ENCODE measurements at regions not wholly inside any gene's neighbourhood (a gene's known extent, or its start where the extent isn't known, plus 50 kb on each side); places are given as distances from the start of the nearest gene placed in this dataset.

GRCh38 chr12:77481687-77482086 lies 349.0 kb upstream of the NAV3 start:
- TF ChIP-seq CTCF (conservative IDR thresholded peaks at IDR 0.05; ENCODE audit: control insufficient read depth, insufficient read depth, low read depth, low read length): no peak
- peak; percentile 10 for DNase-seq (ENCODE audit: low read depth)
- no peak overlapping the region for H3K4me3 ChIP-seq (ENCODE audit: control insufficient read depth, low read depth, low read length)

GRCh38 chr12:77477907-77478533 lies 352.7 kb upstream of the NAV3 start:
- TF ChIP-seq CTCF (conservative IDR thresholded peaks at IDR 0.05; ENCODE audit: control insufficient read depth, insufficient read depth, low read depth, low read length): no peak
- DNase-seq (ENCODE audit: low read depth): no peak
- no peak overlapping the region for H3K4me3 ChIP-seq (ENCODE audit: control insufficient read depth, low read depth, low read length)

- no peak for TF ChIP-seq CTCF (conservative IDR thresholded peaks at IDR 0.05; ENCODE audit: control insufficient read depth, insufficient read depth, low read depth, low read length)
- no peak overlapping the region for H3K4me3 ChIP-seq (ENCODE audit: control insufficient read depth, low read depth, low read length)
- no peak for DNase-seq (ENCODE audit: low read depth)
These were observed 358.9 kb upstream of the NAV3 start for GRCh38 chr12:77471801-77472200.

- no peak overlapping the region for H3K4me3 ChIP-seq (ENCODE audit: control insufficient read depth, low read depth, low read length)
- DNase-seq (ENCODE audit: low read depth): no peak
- TF ChIP-seq CTCF (conservative IDR thresholded peaks at IDR 0.05; ENCODE audit: control insufficient read depth, insufficient read depth, low read depth, low read length): no peak
These were observed 360.9 kb upstream of the NAV3 start for GRCh38 chr12:77469578-77470333.

- H3K4me3 ChIP-seq (ENCODE audit: control insufficient read depth, low read depth, low read length): no peak overlapping the region
- TF ChIP-seq CTCF (conservative IDR thresholded peaks at IDR 0.05; ENCODE audit: control insufficient read depth, insufficient read depth, low read depth, low read length): no peak
- DNase-seq (ENCODE audit: low read depth): peak; percentile 52
These were observed 377.3 kb upstream of the E2F7 start for GRCh38 chr12:77442633-77443032.

- H3K4me3 ChIP-seq (ENCODE audit: control insufficient read depth, low read depth, low read length): no peak overlapping the region
- no peak for TF ChIP-seq CTCF (conservative IDR thresholded peaks at IDR 0.05; ENCODE audit: control insufficient read depth, insufficient read depth, low read depth, low read length)
- no peak for DNase-seq (ENCODE audit: low read depth)
These were observed 374.4 kb upstream of the E2F7 start for GRCh38 chr12:77439749-77440148.
